DOHH2 (cell line): ENCODE measurements at regions not wholly inside any gene's neighbourhood (a gene's known extent, or its start where the extent isn't known, plus 50 kb on each side); places are given as distances from the start of the nearest gene placed in this dataset.
A peak's percentile ranks its signal among the peaks of the same experiment; 100 is the strongest.

Source experiments
- H3F3A ChIP-seq: fragments of 200-600 bp; sonication (generic), shearing (Covaris generic); 2 replicates; pipeline ENCODE4 v1.6.0; 2016; ENCODE audit warnings: antibody characterized with exemption, mild to moderate bottlenecking; ENCODE audit not compliant: control insufficient read depth, insufficient read depth
- H3K27ac ChIP-seq: fragments of 200-600 bp; sonication (generic); 2 replicates; pipeline ENCODE4 v1.5.1; 2014; ENCODE audit warnings: low read depth, mild to moderate bottlenecking, low read length, moderate library complexity
- H3K27me3 ChIP-seq: fragments of 200-600 bp; sonication (generic); 2 replicates; pipeline ENCODE4 v1.6.1; 2014; ENCODE audit warnings: mild to moderate bottlenecking, low read length, mixed read lengths; ENCODE audit not compliant: control insufficient read depth
- H3K36me3 ChIP-seq: fragments of 200-600 bp; sonication (generic); 2 replicates; pipeline ENCODE4 v1.6.1; 2014; ENCODE audit warnings: mild to moderate bottlenecking, low read length, moderate library complexity, mixed read lengths; ENCODE audit not compliant: control insufficient read depth
- H3K4me1 ChIP-seq: fragments of 200-600 bp; sonication (generic); 2 replicates; pipeline ENCODE4 v1.6.1; 2014; ENCODE audit warnings: mild to moderate bottlenecking, low read length, mixed read lengths; ENCODE audit not compliant: control insufficient read depth
- H3K4me2 ChIP-seq: fragments of 200-600 bp; sonication (generic); 2 replicates; pipeline ENCODE4 v1.6.0; 2014; ENCODE audit warnings: mild to moderate bottlenecking, low read length, moderate library complexity
- H3K4me3 ChIP-seq: fragments of 200-600 bp; sonication (generic); 2 replicates; pipeline ENCODE4 v1.5.1; 2014; ENCODE audit warnings: mild to moderate bottlenecking, low read length, mixed read lengths
- H3K79me2 ChIP-seq: fragments of 200-600 bp; sonication (generic); 2 replicates; pipeline ENCODE4 v1.6.1; 2014; ENCODE audit warnings: mild to moderate bottlenecking, low read length, mixed read lengths; ENCODE audit not compliant: control insufficient read depth
- H3K9me2 ChIP-seq: fragments of 200-600 bp; sonication (generic); replicated peaks from 2 replicates; pipeline ENCODE4 v1.6.1; 2014; ENCODE audit warnings: mild to moderate bottlenecking, low read length, mixed read lengths; ENCODE audit not compliant: control insufficient read depth
- H3K9me3 ChIP-seq: fragments of 200-600 bp; sonication (generic); 2 replicates; pipeline ENCODE4 v1.6.1; 2014; ENCODE audit warnings: antibody characterized with exemption, low read length, mixed read lengths; ENCODE audit not compliant: control insufficient read depth, insufficient read depth
- H4K20me1 ChIP-seq: fragments of 200-600 bp; sonication (generic); 2 replicates; pipeline ENCODE4 v1.6.0; 2014; ENCODE audit warnings: low read depth, mild to moderate bottlenecking, antibody characterized with exemption, low read length, moderate library complexity; ENCODE audit not compliant: control insufficient read depth, insufficient read depth
- EZH2phosphoT487 ChIP-seq: fragments of 200-600 bp; sonication (generic); IDR thresholded peaks from 2 replicates; pipeline ENCODE4 v1.6.1; 2017; ENCODE audit warnings: borderline replicate concordance, mild to moderate bottlenecking, antibody characterized with exemption, low read length, moderate library complexity, mixed read lengths
- TF ChIP-seq, protein P1 (sequence below): fragments of 200-600 bp; sonication (generic); IDR thresholded peaks from one replicate; pipeline ENCODE4 v1.5.1; 2014; ENCODE audit warnings: antibody characterized with exemption, mild to moderate bottlenecking, low read depth, low read length; ENCODE audit not compliant: poor library complexity, severe bottlenecking

DNA sequence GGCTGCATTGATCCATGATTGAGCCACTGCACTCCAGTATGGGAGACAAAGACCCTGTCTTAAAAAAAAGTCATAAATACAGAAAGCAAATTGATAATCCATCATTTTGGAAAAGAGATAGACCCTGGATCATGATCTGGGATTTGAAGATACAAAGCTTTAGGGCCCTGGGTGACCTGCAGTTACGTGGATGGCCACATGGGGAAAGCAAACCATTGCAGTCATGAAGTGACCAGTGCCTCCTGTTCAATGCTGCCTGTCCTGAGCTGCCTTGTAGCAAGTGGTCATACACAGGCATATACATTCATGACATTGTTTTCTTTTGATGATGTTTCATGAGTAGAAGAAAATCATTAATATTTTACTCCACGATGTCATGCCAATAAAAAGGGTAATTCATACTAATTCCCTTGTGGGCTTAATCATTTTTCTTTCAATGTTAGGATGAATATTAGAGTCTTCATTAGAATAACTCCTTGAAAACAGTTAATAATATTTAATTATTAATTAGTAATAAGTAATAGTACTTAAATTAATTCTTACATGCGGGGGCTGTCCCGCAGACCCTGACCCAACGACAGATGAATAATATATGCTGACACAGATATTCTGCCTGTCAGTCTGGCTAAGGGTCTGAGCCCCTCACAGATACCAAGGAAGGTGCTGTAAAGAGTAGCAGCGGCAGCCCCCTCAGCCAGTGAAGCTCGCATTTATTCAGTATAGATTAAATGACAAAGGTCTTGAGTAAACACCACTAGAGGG is 109.0 kb upstream of the UNC13C start:
- no peaks in the 10 kb centered on the region for H3K4me1 ChIP-seq
- H3K36me3 ChIP-seq, result no peaks in the 10 kb centered on the region
- H3K27me3 ChIP-seq, result no peaks in the 10 kb centered on the region
- H3K79me2 ChIP-seq, result no peaks in the 10 kb centered on the region
- H3K27ac ChIP-seq, result no peak overlapping the region
- H3K4me2 ChIP-seq, result no peak overlapping the region
- H3F3A ChIP-seq, result no peaks in the 10 kb centered on the region
- H3K9me3 ChIP-seq, result no peaks in the 10 kb centered on the region
- H4K20me1 ChIP-seq, result no peaks in the 10 kb centered on the region
- H3K9me2 ChIP-seq, result no peaks in the 10 kb centered on the region
- no peak overlapping the region for H3K4me3 ChIP-seq
- TF ChIP-seq EZH2phosphoT487, result no peak
- TF ChIP-seq, protein P1, sequence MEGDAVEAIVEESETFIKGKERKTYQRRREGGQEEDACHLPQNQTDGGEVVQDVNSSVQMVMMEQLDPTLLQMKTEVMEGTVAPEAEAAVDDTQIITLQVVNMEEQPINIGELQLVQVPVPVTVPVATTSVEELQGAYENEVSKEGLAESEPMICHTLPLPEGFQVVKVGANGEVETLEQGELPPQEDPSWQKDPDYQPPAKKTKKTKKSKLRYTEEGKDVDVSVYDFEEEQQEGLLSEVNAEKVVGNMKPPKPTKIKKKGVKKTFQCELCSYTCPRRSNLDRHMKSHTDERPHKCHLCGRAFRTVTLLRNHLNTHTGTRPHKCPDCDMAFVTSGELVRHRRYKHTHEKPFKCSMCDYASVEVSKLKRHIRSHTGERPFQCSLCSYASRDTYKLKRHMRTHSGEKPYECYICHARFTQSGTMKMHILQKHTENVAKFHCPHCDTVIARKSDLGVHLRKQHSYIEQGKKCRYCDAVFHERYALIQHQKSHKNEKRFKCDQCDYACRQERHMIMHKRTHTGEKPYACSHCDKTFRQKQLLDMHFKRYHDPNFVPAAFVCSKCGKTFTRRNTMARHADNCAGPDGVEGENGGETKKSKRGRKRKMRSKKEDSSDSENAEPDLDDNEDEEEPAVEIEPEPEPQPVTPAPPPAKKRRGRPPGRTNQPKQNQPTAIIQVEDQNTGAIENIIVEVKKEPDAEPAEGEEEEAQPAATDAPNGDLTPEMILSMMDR, result peak; percentile 14

DNA sequence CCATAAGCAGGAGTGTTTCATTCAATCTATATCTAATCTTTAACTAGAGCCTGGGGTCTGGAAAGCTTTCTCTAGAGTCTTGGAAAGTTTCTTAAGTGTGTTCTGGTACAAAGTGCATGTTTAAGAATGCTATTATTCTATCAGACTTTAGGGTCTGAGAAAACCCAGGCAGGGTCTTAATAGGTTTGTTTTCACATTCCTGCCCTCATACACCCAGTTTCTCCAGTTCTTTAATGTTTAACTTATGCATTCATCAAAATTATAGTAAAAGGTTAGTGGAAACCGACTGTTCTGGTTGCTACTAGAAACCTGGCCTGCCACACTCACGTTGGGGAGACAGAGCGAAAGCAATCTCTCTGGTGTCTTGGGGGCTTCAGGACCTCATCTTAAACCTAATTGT is 102.9 kb upstream of the WDR72 start:
- no peaks in the 10 kb centered on the region for H3F3A ChIP-seq
- H3K9me2 ChIP-seq, result no peaks in the 10 kb centered on the region
- no peak overlapping the region for H3K27ac ChIP-seq
- H3K9me3 ChIP-seq, result no peaks in the 10 kb centered on the region
- TF ChIP-seq EZH2phosphoT487, result no peak
- TF ChIP-seq, protein P1, result no peak
- no peaks in the 10 kb centered on the region for H3K79me2 ChIP-seq
- no peaks in the 10 kb centered on the region for H4K20me1 ChIP-seq
- no peaks in the 10 kb centered on the region for H3K4me1 ChIP-seq
- no peak overlapping the region for H3K4me2 ChIP-seq
- H3K36me3 ChIP-seq, result no peaks in the 10 kb centered on the region
- H3K4me3 ChIP-seq, result no peak overlapping the region
- no peaks in the 10 kb centered on the region for H3K27me3 ChIP-seq

DNA sequence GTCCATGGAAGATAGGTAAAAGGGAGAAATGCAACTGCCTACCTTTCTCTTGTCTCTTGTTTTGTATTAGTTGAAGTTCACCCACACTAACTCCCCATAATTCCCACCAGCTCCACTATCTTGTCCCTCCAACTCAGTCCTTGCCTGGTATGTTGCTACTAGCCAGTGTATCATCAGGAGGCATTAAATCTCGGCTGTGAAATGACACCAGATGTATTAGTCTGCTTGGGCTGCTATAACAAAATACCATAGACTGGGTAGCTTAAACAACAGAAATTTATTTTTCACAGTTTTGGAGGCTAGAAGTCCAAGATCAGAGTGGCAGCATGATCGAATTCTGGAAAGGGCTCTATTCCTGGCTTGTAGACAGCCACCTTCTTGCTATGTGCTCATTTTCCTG is 102.3 kb upstream of the WDR72 start:
- TF ChIP-seq, protein P1, result no peak
- TF ChIP-seq EZH2phosphoT487, result no peak
- H3F3A ChIP-seq, result no peaks in the 10 kb centered on the region
- H3K36me3 ChIP-seq, result no peaks in the 10 kb centered on the region
- H3K9me3 ChIP-seq, result no peaks in the 10 kb centered on the region
- H3K79me2 ChIP-seq, result no peaks in the 10 kb centered on the region
- H3K4me3 ChIP-seq, result no peak overlapping the region
- no peaks in the 10 kb centered on the region for H4K20me1 ChIP-seq
- no peak overlapping the region for H3K4me2 ChIP-seq
- H3K4me1 ChIP-seq, result no peaks in the 10 kb centered on the region
- H3K27me3 ChIP-seq, result no peaks in the 10 kb centered on the region
- no peak overlapping the region for H3K27ac ChIP-seq
- no peaks in the 10 kb centered on the region for H3K9me2 ChIP-seq
